ENCODE measurements at regions not wholly inside any gene's neighbourhood (a gene's known extent, or its start where the extent isn't known, plus 50 kb on each side); places are given as distances from the start of the nearest gene placed in this dataset.

DNA sequence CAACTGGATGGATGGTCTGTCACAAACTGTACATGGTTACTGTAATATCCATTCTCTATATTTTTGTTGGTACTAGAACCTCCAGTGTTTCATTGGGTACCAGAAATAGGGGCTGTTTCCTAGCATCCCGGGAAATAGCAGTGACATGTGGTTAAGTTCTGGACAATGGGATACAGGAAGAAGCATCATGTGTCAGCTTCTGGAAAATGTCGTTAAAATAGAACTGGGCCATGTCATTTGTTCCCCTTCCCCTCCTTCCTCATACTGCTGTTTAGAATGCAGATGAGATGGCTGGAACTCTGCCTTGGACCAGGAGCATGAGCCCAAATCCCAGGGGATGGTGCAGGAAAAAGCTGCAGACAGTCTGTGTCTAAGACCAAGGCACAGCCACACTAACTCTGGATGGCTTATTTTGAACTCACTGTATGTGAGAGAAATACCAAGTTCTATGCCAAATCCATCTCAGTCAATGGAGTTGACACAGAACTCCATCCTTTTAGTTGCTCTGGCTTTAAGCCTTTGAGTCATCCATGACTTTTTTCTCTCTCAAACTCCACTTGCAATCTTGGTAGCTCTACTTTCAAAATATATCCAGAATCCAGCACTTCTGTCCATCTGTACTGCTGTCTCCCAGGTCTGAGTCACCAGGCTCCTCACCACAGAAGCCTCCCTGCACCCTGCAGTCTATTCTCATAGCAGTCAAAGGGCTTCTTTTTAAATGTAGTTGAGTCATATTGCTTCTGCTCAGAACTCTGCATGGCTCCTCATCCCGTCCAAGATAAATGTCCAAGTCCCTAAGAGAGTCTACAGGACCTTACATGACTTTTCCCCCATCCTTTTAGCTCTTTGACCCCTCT is 184.2 kb downstream of the NSG2 start:
- Mint-ChIP-seq H3K4me3 (no peak overlapping the region), H3K4me1 (ENCODE audit: low read depth in 2 of 2) (no peaks in the 10 kb centered on the region), H3K9me3 (peaks cover 0 to 3% of the 10 kb centered on the region in 2 donors), H3K27ac (no peak overlapping the region), H3K36me3 (ENCODE audit: insufficient read depth) (peaks cover 2% of the 10 kb centered on the region), H3K27me3 (peaks cover 6 to 14% of the 10 kb centered on the region in 2 donors)
- DNase-seq: no peak
- ATAC-seq (replicated peaks): no peak

GRCh38 chr5:174231956-174232487 is 186.5 kb downstream of the NSG2 start:
- Mint-ChIP-seq H3K4me3 (no peak overlapping the region), H3K4me1 (ENCODE audit: low read depth in 2 of 2) (no peaks in the 10 kb centered on the region), H3K27me3 (no peaks in the 10 kb centered on the region), H3K27ac (no peak overlapping the region), H3K36me3 (ENCODE audit: insufficient read depth) (peaks cover 2% of the 10 kb centered on the region), H3K9me3 (peaks cover 0 to 5% of the 10 kb centered on the region in 2 donors)
- no peak for ATAC-seq (replicated peaks)
- no peak for DNase-seq

- DNase-seq (no peak), ATAC-seq (replicated peaks) (no peak)
- peaks cover 1 to 11% of the 10 kb centered on the region in 2 donors for H3K9me3 Mint-ChIP-seq
- no peaks in the 10 kb centered on the region for H3K4me1 Mint-ChIP-seq (ENCODE audit: low read depth in 2 of 2)
- H3K27ac Mint-ChIP-seq: no peak overlapping the region
- H3K4me3 Mint-ChIP-seq: no peak overlapping the region
- peaks cover 0 to 8% of the 10 kb centered on the region in 2 donors for H3K27me3 Mint-ChIP-seq
- H3K36me3 Mint-ChIP-seq (ENCODE audit: insufficient read depth): peaks cover 2% of the 10 kb centered on the region
Measured at GRCh38 chr5:174234388-174234787, 188.9 kb downstream of the NSG2 start.

- ATAC-seq (replicated peaks) (no peak), DNase-seq (no peak)
- no peak overlapping the region for H3K27ac Mint-ChIP-seq
Measured at GRCh38 chr5:174235221-174236011, 189.9 kb downstream of the NSG2 start.

DNA sequence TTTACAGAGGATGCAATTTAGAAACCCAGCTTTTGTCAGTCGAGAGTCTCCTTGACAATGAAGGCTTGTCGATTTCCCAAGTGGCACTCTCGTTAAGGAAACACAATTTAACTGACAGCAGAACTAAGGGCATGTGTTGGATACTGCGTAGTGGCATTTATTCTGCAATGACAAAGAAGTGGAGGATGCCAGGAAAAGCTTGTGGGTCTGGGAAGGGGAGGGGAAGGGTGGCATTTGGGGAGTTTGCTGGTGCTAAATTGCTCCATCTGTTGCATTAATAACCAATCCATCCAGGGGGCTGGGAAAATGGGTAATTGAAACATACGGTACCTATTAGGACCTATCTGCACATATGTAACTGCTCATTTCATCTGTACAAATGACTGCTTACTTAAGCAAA is 190.6 kb downstream of the NSG2 start:
- ATAC-seq (replicated peaks) (no peak), DNase-seq (no peak)
- Mint-ChIP-seq H3K9me3 (peaks cover 1 to 13% of the 10 kb centered on the region in 2 donors), H3K4me1 (ENCODE audit: low read depth in 2 of 2) (no peaks in the 10 kb centered on the region), H3K36me3 (ENCODE audit: insufficient read depth) (no peaks in the 10 kb centered on the region), H3K27ac (no peak overlapping the region), H3K4me3 (no peak overlapping the region), H3K27me3 (peaks cover 0 to 12% of the 10 kb centered on the region in 2 donors)

More at GRCh38 chr5:174235221-174236011, 189.9 kb downstream of the NSG2 start:
- no peaks in the 10 kb centered on the region for H3K4me1 Mint-ChIP-seq (ENCODE audit: low read depth in 2 of 2)
- H3K4me3 Mint-ChIP-seq: no peak overlapping the region
- peaks cover 1 to 13% of the 10 kb centered on the region in 2 donors for H3K9me3 Mint-ChIP-seq
- H3K36me3 Mint-ChIP-seq (ENCODE audit: insufficient read depth): no peaks in the 10 kb centered on the region
- peaks cover 0 to 12% of the 10 kb centered on the region in 2 donors for H3K27me3 Mint-ChIP-seq

- Mint-ChIP-seq H3K4me1 (ENCODE audit: low read depth in 2 of 2) (no peaks in the 10 kb centered on the region), H3K9me3 (peaks cover 1 to 10% of the 10 kb centered on the region in 2 donors), H3K27me3 (peaks cover 0 to 12% of the 10 kb centered on the region in 2 donors), H3K36me3 (ENCODE audit: insufficient read depth) (no peaks in the 10 kb centered on the region), H3K4me3 (no peak overlapping the region), H3K27ac (no peak overlapping the region)
- ATAC-seq (replicated peaks): no peak
- DNase-seq: no peak
Measured at GRCh38 chr5:174239718-174240117, 194.2 kb downstream of the NSG2 start.

DNA sequence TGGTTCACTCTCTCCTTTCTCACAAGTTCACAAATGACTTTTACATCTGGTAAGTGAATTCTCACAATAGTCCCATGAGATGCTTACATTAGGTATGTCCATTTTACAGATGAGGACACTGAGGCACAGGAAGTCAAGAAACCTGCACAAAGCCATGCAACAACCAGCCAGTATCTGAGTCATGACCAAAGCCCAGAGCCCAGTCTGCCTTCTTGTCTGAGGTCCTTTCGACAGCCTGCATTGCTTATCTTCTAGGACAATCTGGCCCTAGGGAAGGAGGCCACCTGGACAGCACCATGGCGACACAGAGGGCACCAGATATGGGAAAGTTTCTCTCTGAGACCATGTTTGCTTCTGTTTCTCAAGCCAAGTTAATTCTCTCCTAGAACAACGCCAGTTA is 197.1 kb downstream of the NSG2 start:
- no peaks in the 10 kb centered on the region for H3K4me1 Mint-ChIP-seq (ENCODE audit: low read depth in 2 of 2)
- H3K36me3 Mint-ChIP-seq (ENCODE audit: insufficient read depth): no peaks in the 10 kb centered on the region
- DNase-seq (no peak), ATAC-seq (replicated peaks) (no peak)
- H3K4me3 Mint-ChIP-seq: no peak overlapping the region
- no peak overlapping the region for H3K27ac Mint-ChIP-seq
- H3K27me3 Mint-ChIP-seq: peaks cover 0 to 12% of the 10 kb centered on the region in 2 donors
- peaks cover 1 to 11% of the 10 kb centered on the region in 2 donors for H3K9me3 Mint-ChIP-seq

GRCh38 chr5:174243904-174244303 is 198.4 kb downstream of the NSG2 start:
- DNase-seq: no peak
- Mint-ChIP-seq H3K36me3 (ENCODE audit: insufficient read depth) (no peaks in the 10 kb centered on the region), H3K9me3 (peaks cover 1 to 21% of the 10 kb centered on the region in 2 donors), H3K4me1 (ENCODE audit: low read depth in 2 of 2) (no peaks in the 10 kb centered on the region), H3K4me3 (no peak overlapping the region), H3K27ac (no peak overlapping the region), H3K27me3 (peaks cover 0 to 9% of the 10 kb centered on the region in 2 donors)
- ATAC-seq (replicated peaks): no peak

DNA sequence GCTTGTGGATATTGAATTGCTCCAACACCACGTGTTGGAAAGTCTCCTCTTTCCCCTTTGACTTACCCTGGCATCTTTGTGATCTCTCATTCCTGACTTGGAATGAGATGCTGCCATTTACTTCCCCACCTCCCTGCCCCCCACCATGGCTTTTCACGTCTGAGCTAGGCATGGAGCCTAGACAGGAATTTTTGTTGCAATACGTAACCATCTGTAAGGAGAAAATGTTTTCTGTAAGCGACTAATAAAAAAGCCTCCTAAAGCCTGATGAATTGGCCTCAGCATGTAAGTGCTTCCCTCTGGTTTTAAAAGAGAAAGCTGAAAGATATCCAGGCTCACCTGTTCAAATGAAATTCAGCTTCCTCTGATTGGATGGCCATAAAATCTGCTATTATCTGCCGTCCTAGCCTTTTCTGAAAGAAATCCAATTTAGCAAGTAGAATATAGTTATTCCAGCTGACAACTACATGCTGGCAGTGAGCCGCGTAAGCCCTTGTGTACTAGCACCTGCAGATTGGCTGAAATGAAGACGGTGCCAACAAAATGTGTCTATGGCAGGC is 200.1 kb downstream of the NSG2 start:
- H3K4me1 Mint-ChIP-seq (ENCODE audit: low read depth in 2 of 2): no peaks in the 10 kb centered on the region
- no peak overlapping the region for H3K4me3 Mint-ChIP-seq
- H3K27me3 Mint-ChIP-seq: no peaks in the 10 kb centered on the region
- H3K9me3 Mint-ChIP-seq: peaks cover 0 to 13% of the 10 kb centered on the region in 2 donors
- no peaks in the 10 kb centered on the region for H3K36me3 Mint-ChIP-seq (ENCODE audit: insufficient read depth)
- ATAC-seq (replicated peaks) (no peak), DNase-seq (no peak)
- H3K27ac Mint-ChIP-seq: no peak overlapping the region

DNA sequence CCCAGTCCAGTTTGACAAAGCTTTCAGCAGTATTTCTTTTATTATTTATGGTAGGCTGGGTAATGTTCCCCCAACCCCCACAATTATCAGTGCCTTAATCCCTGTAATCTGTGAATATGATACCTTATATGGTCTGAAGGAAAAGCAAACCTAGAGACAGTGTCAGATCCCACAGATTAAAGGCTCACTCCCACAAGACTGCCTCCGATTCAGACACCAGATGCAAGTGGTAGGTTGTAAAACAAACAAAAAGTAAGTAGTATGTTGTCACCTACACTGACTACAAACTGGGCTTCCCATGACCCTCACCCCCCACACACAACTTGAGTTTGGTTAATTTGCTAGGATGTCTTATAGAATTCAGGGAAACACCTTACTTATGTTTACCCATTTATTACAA is 201.2 kb downstream of the NSG2 start:
- ATAC-seq (replicated peaks): no peak
- H3K27me3 Mint-ChIP-seq: no peaks in the 10 kb centered on the region
- no peak overlapping the region for H3K27ac Mint-ChIP-seq

GRCh38 chr5:174247301-174247700 is 201.8 kb downstream of the NSG2 start:
- no peak overlapping the region for H3K27ac Mint-ChIP-seq
- H3K36me3 Mint-ChIP-seq (ENCODE audit: insufficient read depth): no peaks in the 10 kb centered on the region
- DNase-seq (no peak), ATAC-seq (replicated peaks) (no peak)
- no peaks in the 10 kb centered on the region for H3K4me1 Mint-ChIP-seq (ENCODE audit: low read depth in 2 of 2)
- no peaks in the 10 kb centered on the region for H3K27me3 Mint-ChIP-seq
- H3K9me3 Mint-ChIP-seq: peaks cover 0 to 13% of the 10 kb centered on the region in 2 donors
- H3K4me3 Mint-ChIP-seq: no peak overlapping the region

More for the DNA sequence above, 201.2 kb downstream of the NSG2 start:
- Mint-ChIP-seq H3K36me3 (ENCODE audit: insufficient read depth) (no peaks in the 10 kb centered on the region), H3K4me3 (no peak overlapping the region), H3K4me1 (ENCODE audit: low read depth in 2 of 2) (no peaks in the 10 kb centered on the region), H3K9me3 (peaks cover 0 to 13% of the 10 kb centered on the region in 2 donors)
- no peak for DNase-seq

GRCh38 chr5:174251305-174252000 is 205.9 kb downstream of the NSG2 start:
- Mint-ChIP-seq H3K36me3 (ENCODE audit: insufficient read depth) (no peaks in the 10 kb centered on the region), H3K27me3 (no peaks in the 10 kb centered on the region), H3K4me3 (no peak overlapping the region), H3K27ac (no peak overlapping the region), H3K9me3 (peaks cover 0 to 13% of the 10 kb centered on the region in 2 donors), H3K4me1 (ENCODE audit: low read depth in 2 of 2) (no peaks in the 10 kb centered on the region)
- DNase-seq (no peak), ATAC-seq (replicated peaks) (no peak)

DNA sequence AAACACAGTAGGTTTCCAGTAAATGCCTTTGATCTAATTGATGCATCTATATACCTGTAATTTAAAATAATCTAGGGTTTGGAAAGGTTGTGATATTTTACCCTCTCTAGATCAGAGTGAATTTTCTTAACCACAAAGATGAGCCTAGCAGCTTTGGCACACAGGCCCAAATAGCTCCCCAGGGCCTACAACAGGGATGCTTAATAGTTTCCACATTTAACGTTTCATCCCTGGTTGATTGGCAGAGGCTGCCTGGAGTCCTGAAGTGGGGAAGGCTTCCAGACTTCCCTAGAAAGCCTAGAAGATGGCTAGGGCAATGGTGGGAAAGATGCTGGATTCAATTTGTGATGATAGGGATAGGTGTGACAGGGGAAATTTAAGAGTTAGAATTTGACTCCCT is 206.6 kb downstream of the NSG2 start:
- H3K36me3 Mint-ChIP-seq (ENCODE audit: insufficient read depth): no peaks in the 10 kb centered on the region
- H3K27ac Mint-ChIP-seq: no peak overlapping the region
- DNase-seq (no peak), ATAC-seq (replicated peaks) (no peak)
- H3K4me1 Mint-ChIP-seq (ENCODE audit: low read depth in 2 of 2): no peaks in the 10 kb centered on the region
- H3K27me3 Mint-ChIP-seq: no peaks in the 10 kb centered on the region
- no peak overlapping the region for H3K4me3 Mint-ChIP-seq
- H3K9me3 Mint-ChIP-seq: peaks cover 0 to 13% of the 10 kb centered on the region in 2 donors
